H1 (cell line): ENCODE measurements at regions not wholly inside any gene's neighbourhood (a gene's known extent, or its start where the extent isn't known, plus 50 kb on each side); places are given as distances from the start of the nearest gene placed in this dataset.

Source experiments
- CBX5 ChIP-seq: fragments of 300-800, 300-1000 bp; sonication (generic); IDR thresholded peaks from 2 replicates; pipeline ENCODE4 v1.7.1; 2016; ENCODE audit warnings: antibody characterized with exemption, low read length, low read depth
- CEBPB ChIP-seq: IDR thresholded peaks from 2 replicates; pipeline ENCODE4 v1.6.1; 2012; ENCODE audit warnings: low read depth, low read length
- HDAC2 ChIP-seq, 2 experiments: fragments of 300-600 bp in 1 of 2; sonication (generic) in 1 of 2; IDR thresholded peaks; 2 replicates each; pipeline ENCODE4 v1.6.1; 2011 to 2012; ENCODE audit warnings: low read depth in 2 of 2, low read length in 2 of 2, mild to moderate bottlenecking in 2 of 2, moderate library complexity in 2 of 2, borderline replicate concordance in 1 of 2, inconsistent platforms in 1 of 2
- JUND ChIP-seq: IDR thresholded peaks from 2 replicates; pipeline ENCODE4 v1.6.1; 2011; ENCODE audit warnings: mild to moderate bottlenecking, improper control_type of control experiment, low read length
- KDM1A ChIP-seq: fragments of 200-600, 300-600 bp; sonication (generic); IDR thresholded peaks from 2 replicates; pipeline ENCODE4 v1.7.1; 2016; ENCODE audit warnings: mild to moderate bottlenecking, low read length, borderline replicate concordance
- TBP ChIP-seq: IDR thresholded peaks from 2 replicates; pipeline ENCODE4 v1.6.1; 2011; ENCODE audit warnings: low read depth, low read length, improper control_type of control experiment
- TF ChIP-seq, protein P1 (sequence below), 3 experiments: IDR thresholded peaks; 1 replicate in 2 of 3; 2 replicates in 1 of 3; pipeline versions ENCODE4 v1.5.1 to v1.6.1; 2011; ENCODE audit warnings: low read length in 3 of 3, mild to moderate bottlenecking in 3 of 3, inconsistent platforms in 2 of 3, low read depth in 1 of 3, moderate library complexity in 1 of 3; ENCODE audit not compliant: insufficient read depth in 1 of 3; ENCODE audit errors: control extremely low read depth in 1 of 3

DNA sequence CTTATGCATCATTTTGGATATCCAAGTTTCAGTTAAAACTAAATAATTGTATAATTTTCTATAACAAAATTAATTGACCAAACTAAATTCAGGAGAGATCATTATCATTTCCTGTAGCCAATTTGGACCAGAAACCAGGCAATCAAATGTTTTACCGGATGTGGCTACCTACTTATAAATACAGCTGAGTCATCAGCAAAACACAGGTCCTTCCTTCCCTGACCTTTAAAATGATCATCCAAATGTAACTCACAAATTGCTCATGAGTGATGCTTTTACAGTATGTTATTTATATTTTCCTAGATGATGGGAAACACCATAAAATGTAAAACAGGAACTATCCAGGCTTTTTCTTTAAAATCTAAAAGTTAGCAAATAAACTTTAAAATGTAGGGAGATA, 133.7 kb downstream of the CBLN2 start (continued):
- TF ChIP-seq, protein P1, sequence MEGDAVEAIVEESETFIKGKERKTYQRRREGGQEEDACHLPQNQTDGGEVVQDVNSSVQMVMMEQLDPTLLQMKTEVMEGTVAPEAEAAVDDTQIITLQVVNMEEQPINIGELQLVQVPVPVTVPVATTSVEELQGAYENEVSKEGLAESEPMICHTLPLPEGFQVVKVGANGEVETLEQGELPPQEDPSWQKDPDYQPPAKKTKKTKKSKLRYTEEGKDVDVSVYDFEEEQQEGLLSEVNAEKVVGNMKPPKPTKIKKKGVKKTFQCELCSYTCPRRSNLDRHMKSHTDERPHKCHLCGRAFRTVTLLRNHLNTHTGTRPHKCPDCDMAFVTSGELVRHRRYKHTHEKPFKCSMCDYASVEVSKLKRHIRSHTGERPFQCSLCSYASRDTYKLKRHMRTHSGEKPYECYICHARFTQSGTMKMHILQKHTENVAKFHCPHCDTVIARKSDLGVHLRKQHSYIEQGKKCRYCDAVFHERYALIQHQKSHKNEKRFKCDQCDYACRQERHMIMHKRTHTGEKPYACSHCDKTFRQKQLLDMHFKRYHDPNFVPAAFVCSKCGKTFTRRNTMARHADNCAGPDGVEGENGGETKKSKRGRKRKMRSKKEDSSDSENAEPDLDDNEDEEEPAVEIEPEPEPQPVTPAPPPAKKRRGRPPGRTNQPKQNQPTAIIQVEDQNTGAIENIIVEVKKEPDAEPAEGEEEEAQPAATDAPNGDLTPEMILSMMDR (IDR thresholded peaks at IDR 0.05; ENCODE audit: control extremely low read depth in 1 of 3, insufficient read depth in 1 of 3, low read depth in 1 of 3, low read length in 3 of 3): no peak
- TF ChIP-seq CBX5 (no peak), HDAC2 (IDR thresholded peaks at IDR 0.05; ENCODE audit: borderline replicate concordance in 1 of 2, low read depth in 2 of 2, low read length in 2 of 2) (no peak), CEBPB (no peak), TBP (no peak), KDM1A (no peak), JUND (no peak)
